DMS 273 (cell line): ENCODE measurements at regions not wholly inside any gene's neighbourhood (a gene's known extent, or its start where the extent isn't known, plus 50 kb on each side); places are given as distances from the start of the nearest gene placed in this dataset.

Experiments
- DNase-seq: peaks from one replicate; lab custom pipeline; 2025; ENCODE audit not compliant: unreplicated experiment; lab: John Stamatoyannopoulos, UW

GRCh38 chr15:25981114-25981513 lies 118.0 kb upstream of the ATP10A start:
- DNase-seq: no peak

GRCh38 chr15:25972141-25972675 lies 109.1 kb upstream of the ATP10A start:
- no peak for DNase-seq

GRCh38 chr15:25971053-25971452 lies 107.9 kb upstream of the ATP10A start:
- no peak for DNase-seq

- no peak for DNase-seq
Measured at GRCh38 chr15:25969886-25970285, 106.8 kb upstream of the ATP10A start.

GRCh38 chr15:25967116-25967515 lies 104.0 kb upstream of the ATP10A start:
- no peak for DNase-seq

- no peak for DNase-seq
Measured at GRCh38 chr15:25965326-25965725, 102.2 kb upstream of the ATP10A start.

- no peak for DNase-seq
Measured at GRCh38 chr15:25960273-25960672, 97.1 kb upstream of the ATP10A start.

- DNase-seq: no peak
Measured at GRCh38 chr15:25959100-25959499, 96.0 kb upstream of the ATP10A start.

- DNase-seq: no peak
Measured at GRCh38 chr15:25955628-25956027, 92.5 kb upstream of the ATP10A start.

GRCh38 chr15:25954398-25954797 lies 91.3 kb upstream of the ATP10A start:
- DNase-seq: no peak

- no peak for DNase-seq
Measured at GRCh38 chr15:25950014-25950413, 86.9 kb upstream of the ATP10A start.

- DNase-seq: peak; percentile 37
Measured at GRCh38 chr15:25947323-25948314, 84.5 kb upstream of the ATP10A start.

GRCh38 chr15:25946241-25946805 lies 83.2 kb upstream of the ATP10A start:
- DNase-seq: no peak

GRCh38 chr15:25944386-25944785 lies 81.3 kb upstream of the ATP10A start:
- DNase-seq: no peak

- DNase-seq: no peak
Measured at GRCh38 chr15:25943831-25944230, 80.7 kb upstream of the ATP10A start.

- no peak for DNase-seq
Measured at GRCh38 chr15:25939122-25939521, 76.0 kb upstream of the ATP10A start.

GRCh38 chr15:25937796-25938195 lies 74.7 kb upstream of the ATP10A start:
- no peak for DNase-seq

- DNase-seq: no peak
Measured at GRCh38 chr15:25936004-25936403, 72.9 kb upstream of the ATP10A start.

- DNase-seq: peak; percentile 82
Measured at GRCh38 chr15:25933456-25934158, 70.5 kb upstream of the ATP10A start.

- no peak for DNase-seq
Measured at GRCh38 chr15:25932696-25933095, 69.6 kb upstream of the ATP10A start.

- no peak for DNase-seq
Measured at GRCh38 chr15:25931851-25932250, 68.7 kb upstream of the ATP10A start.
